HT1080 (cell line): ENCODE measurements at regions not wholly inside any gene's neighbourhood (a gene's known extent, or its start where the extent isn't known, plus 50 kb on each side); places are given as distances from the start of the nearest gene placed in this dataset.

Experiments used
- DNase-seq: peaks from one replicate; pipeline ENCODE4 v3.0.0-alpha.2; 2015; ENCODE audit warnings: low read depth

GRCh38 chr18:61619783-61620182 is 273.0 kb downstream of the RNF152 start:
- no peak for DNase-seq

- DNase-seq = no peak
Observed at GRCh38 chr18:61618816-61619215, 274.0 kb downstream of the RNF152 start.

- no peak for DNase-seq
Observed at GRCh38 chr18:61616111-61616610, 276.6 kb downstream of the RNF152 start.

GRCh38 chr18:61612517-61612916 is 279.3 kb downstream of the CDH20 start:
- peak; percentile 39 for DNase-seq

- no peak for DNase-seq
Observed at GRCh38 chr18:61609131-61609530, 275.9 kb downstream of the CDH20 start.

- DNase-seq = no peak
Observed at GRCh38 chr18:61608316-61608715, 275.1 kb downstream of the CDH20 start.

GRCh38 chr18:61607867-61608266 is 274.6 kb downstream of the CDH20 start:
- no peak for DNase-seq

GRCh38 chr18:61606759-61607158 is 273.5 kb downstream of the CDH20 start:
- DNase-seq = peak; percentile 94

GRCh38 chr18:61606068-61606660 is 272.9 kb downstream of the CDH20 start:
- no peak for DNase-seq

GRCh38 chr18:61605376-61606067 is 272.3 kb downstream of the CDH20 start:
- no peak for DNase-seq
